ENCODE measurements at regions not wholly inside any gene's neighbourhood (a gene's known extent, or its start where the extent isn't known, plus 50 kb on each side); places are given as distances from the start of the nearest gene placed in this dataset.

GRCh38 chr3:40914475-40914874 lies 284.8 kb upstream of the CTNNB1 start:
- no peaks in the 10 kb centered on the region for H3K9me2 ChIP-seq (ENCODE audit: insufficient read depth, low read length)
- no peak overlapping the region for H3K4me2 ChIP-seq (ENCODE audit: low read length)
- BruUV-seq (replicated peaks): no TSS peak
- no peaks in the 10 kb centered on the region for H3K79me2 ChIP-seq (ENCODE audit: insufficient read depth, low read depth, low read length)
- no peaks in the 10 kb centered on the region for H3K36me3 ChIP-seq (ENCODE audit: insufficient read depth, low read length)
- no peak overlapping the region for H3K4me3 ChIP-seq (ENCODE audit: low read depth, low read length, poor library complexity, severe bottlenecking)
- no peaks in the 10 kb centered on the region for H3K4me1 ChIP-seq (ENCODE audit: insufficient read depth, low read length, poor library complexity, severe bottlenecking)
- intact Hi-C loops (cut with micrococcal nuclease; ENCODE audit: unreplicated experiment): no loop called here
- H4K20me1 ChIP-seq (ENCODE audit: insufficient read depth, low read length): no peaks in the 10 kb centered on the region
- no peaks in the 10 kb centered on the region for H3K9me3 ChIP-seq (ENCODE audit: low read length)
- H2AFZ ChIP-seq (ENCODE audit: low read length): no peak overlapping the region
- no peak for TF ChIP-seq CTCF (conservative IDR thresholded peaks at IDR 0.05; ENCODE audit: low read length)
- no peak for TF ChIP-seq EZH2phosphoT487 (IDR thresholded peaks at IDR 0.05; ENCODE audit: borderline replicate concordance, low read depth, low read length)
- DNase-seq (ENCODE audit: low spot score): no peak
- CTCF ChIA-PET (ENCODE audit: unreplicated experiment): no interaction called here
- H3K27ac ChIP-seq (ENCODE audit: low read depth, low read length, poor library complexity, severe bottlenecking): no peak overlapping the region
- POLR2A ChIA-PET: no interaction called here

DNA sequence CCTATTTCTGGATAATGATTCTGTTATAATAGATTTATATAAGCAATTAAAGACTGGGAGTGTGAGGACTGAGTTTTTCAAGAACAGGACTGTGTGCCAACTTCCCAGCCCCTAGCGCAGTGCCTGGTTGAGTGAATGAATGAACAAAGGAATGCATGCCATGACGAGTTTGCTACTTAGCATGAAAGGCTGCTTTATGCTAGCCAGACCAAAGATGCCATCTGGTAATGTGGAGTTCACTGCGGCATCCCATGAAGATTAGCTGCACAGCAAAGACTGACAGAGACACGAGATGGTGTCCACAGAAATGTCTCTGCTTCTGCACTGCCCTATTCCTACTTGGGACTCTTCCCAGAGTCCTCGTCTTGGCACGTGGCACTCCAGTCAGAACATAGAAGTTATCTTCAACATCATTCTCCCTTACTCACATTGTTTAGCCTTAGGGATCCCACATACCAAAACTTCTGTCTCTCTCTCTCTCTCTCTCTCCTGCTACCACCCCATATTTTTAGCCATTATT lies 283.9 kb upstream of the CTNNB1 start:
- H3K36me3 ChIP-seq (ENCODE audit: insufficient read depth, low read length): no peaks in the 10 kb centered on the region
- H3K9me3 ChIP-seq (ENCODE audit: low read length): no peaks in the 10 kb centered on the region
- no peak overlapping the region for H3K27ac ChIP-seq (ENCODE audit: low read depth, low read length, poor library complexity, severe bottlenecking)
- intact Hi-C loops (cut with micrococcal nuclease; ENCODE audit: unreplicated experiment): no loop called here
- POLR2A ChIA-PET: interaction anchor here (0.6 kb wide), 1 partner anchor 64 kb away, joined by 3 read pairs; no protein-coding TSS in a partner anchor
- no peaks in the 10 kb centered on the region for H3K4me1 ChIP-seq (ENCODE audit: insufficient read depth, low read length, poor library complexity, severe bottlenecking)
- H4K20me1 ChIP-seq (ENCODE audit: insufficient read depth, low read length): no peaks in the 10 kb centered on the region
- TF ChIP-seq EZH2phosphoT487 (IDR thresholded peaks at IDR 0.05; ENCODE audit: borderline replicate concordance, low read depth, low read length) (no peak), CTCF (conservative IDR thresholded peaks at IDR 0.05; ENCODE audit: low read length) (no peak)
- no peak overlapping the region for H2AFZ ChIP-seq (ENCODE audit: low read length)
- no peak for DNase-seq (ENCODE audit: low spot score)
- no peaks in the 10 kb centered on the region for H3K9me2 ChIP-seq (ENCODE audit: insufficient read depth, low read length)
- H3K79me2 ChIP-seq (ENCODE audit: insufficient read depth, low read depth, low read length): no peaks in the 10 kb centered on the region
- BruUV-seq (replicated peaks): no TSS peak
- H3K4me3 ChIP-seq (ENCODE audit: low read depth, low read length, poor library complexity, severe bottlenecking): no peak overlapping the region
- H3K4me2 ChIP-seq (ENCODE audit: low read length): no peak overlapping the region
- CTCF ChIA-PET (ENCODE audit: unreplicated experiment): no interaction called here

DNA sequence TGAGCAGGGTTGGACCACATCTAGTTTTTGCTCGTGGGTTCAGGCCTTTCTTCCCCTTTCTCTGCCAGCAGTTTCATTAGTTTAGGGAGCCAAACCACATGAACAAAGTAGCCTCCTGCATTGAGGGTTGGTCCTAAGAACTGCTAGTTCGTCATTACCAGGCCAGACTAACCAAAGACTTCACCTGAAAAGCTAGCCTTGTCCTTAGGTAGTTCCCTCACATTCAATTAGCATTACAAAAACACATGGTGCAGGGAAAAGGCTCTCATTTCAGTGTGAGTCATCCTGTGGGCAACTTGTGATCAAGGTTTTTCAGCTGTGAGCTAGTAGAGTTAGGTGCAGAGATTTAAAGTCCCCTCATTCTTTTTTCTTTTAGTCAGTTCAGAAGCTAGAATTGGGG lies 279.3 kb upstream of the CTNNB1 start:
- POLR2A ChIA-PET: no interaction called here
- CTCF ChIA-PET (ENCODE audit: unreplicated experiment): no interaction called here
- no peaks in the 10 kb centered on the region for H4K20me1 ChIP-seq (ENCODE audit: insufficient read depth, low read length)
- no peak overlapping the region for H3K27ac ChIP-seq (ENCODE audit: low read depth, low read length, poor library complexity, severe bottlenecking)
- intact Hi-C loops (cut with micrococcal nuclease; ENCODE audit: unreplicated experiment): no loop called here
- no peak overlapping the region for H2AFZ ChIP-seq (ENCODE audit: low read length)
- TF ChIP-seq CTCF (conservative IDR thresholded peaks at IDR 0.05; ENCODE audit: low read length) (no peak), EZH2phosphoT487 (IDR thresholded peaks at IDR 0.05; ENCODE audit: borderline replicate concordance, low read depth, low read length) (no peak)
- no peaks in the 10 kb centered on the region for H3K4me1 ChIP-seq (ENCODE audit: insufficient read depth, low read length, poor library complexity, severe bottlenecking)
- H3K4me2 ChIP-seq (ENCODE audit: low read length): no peak overlapping the region
- H3K36me3 ChIP-seq (ENCODE audit: insufficient read depth, low read length): no peaks in the 10 kb centered on the region
- no peaks in the 10 kb centered on the region for H3K9me2 ChIP-seq (ENCODE audit: insufficient read depth, low read length)
- H3K79me2 ChIP-seq (ENCODE audit: insufficient read depth, low read depth, low read length): no peaks in the 10 kb centered on the region
- DNase-seq (ENCODE audit: low spot score): no peak
- no TSS peak for BruUV-seq (replicated peaks)
- no peak overlapping the region for H3K4me3 ChIP-seq (ENCODE audit: low read depth, low read length, poor library complexity, severe bottlenecking)
- H3K9me3 ChIP-seq (ENCODE audit: low read length): no peaks in the 10 kb centered on the region

Measured in OCI-LY7 (cell line).